Left ventricle myocardium inferior (tissue), 1 donor: ENCODE measurements at regions not wholly inside any gene's neighbourhood (a gene's known extent, or its start where the extent isn't known, plus 50 kb on each side); places are given as distances from the start of the nearest gene placed in this dataset.

ENCODE experiments used
- DNase-seq: peaks from one replicate; pipeline ENCODE4 v3.0.0-alpha.2; 2020
- H3K27ac ChIP-seq: fragments of 200-600 bp; replicated peaks from 2 replicates; pipeline ENCODE4 v1.8.0; 2021
- H3K27me3 ChIP-seq: fragments of 200-600 bp; 2 replicates; pipeline ENCODE4 v1.8.0; 2021; ENCODE audit warnings: low read depth
- H3K36me3 ChIP-seq: fragments of 200-600 bp; 2 replicates; pipeline ENCODE4 v1.8.0; 2021
- H3K4me1 ChIP-seq: fragments of 200-600 bp; 2 replicates; pipeline ENCODE4 v1.8.0; 2021
- H3K4me3 ChIP-seq: fragments of 200-600 bp; 2 replicates; pipeline ENCODE4 v1.8.0; 2021; ENCODE audit warnings: mild to moderate bottlenecking, moderate library complexity
- H3K9me3 ChIP-seq: fragments of 200-600 bp; replicated peaks from 2 replicates; pipeline ENCODE4 v1.8.0; 2021
- intact Hi-C: fragments of 100-400 bp; cut with micrococcal nuclease; formaldehyde crosslinking; loops from one replicate; pipeline ENCODE4 v1.11.0; 2022
- TF ChIP-seq, protein P1 (sequence below): fragments of 200-600 bp; IDR thresholded peaks from 2 replicates; pipeline ENCODE4 v1.8.0; 2021; ENCODE audit warnings: antibody characterized with exemption, mild to moderate bottlenecking, borderline replicate concordance
- donor health status: DM: no; HTN: yes; CAD: no; lungs with severe emphysema.

DNA sequence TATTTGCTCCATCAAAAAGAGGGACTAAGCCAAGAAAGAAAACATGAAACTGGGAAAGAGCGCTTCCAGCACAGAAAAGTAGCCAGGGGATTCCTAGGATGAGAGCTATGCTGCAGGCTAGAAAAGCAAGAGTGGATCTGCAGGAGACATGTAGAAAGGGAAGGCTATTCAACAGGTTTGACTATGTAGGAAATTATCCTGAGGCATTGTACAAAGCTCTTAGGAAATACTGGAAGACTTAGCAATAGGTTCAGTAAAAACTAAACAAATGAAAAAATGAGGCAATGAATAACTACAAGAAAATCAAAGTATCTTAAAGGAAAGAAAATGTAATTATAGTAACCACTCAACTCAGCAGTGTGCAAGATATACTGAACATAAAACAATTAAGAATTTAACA is 178.7 kb upstream of the FOXN2 start:
- no peak overlapping the region for H3K4me3 ChIP-seq
- H3K27me3 ChIP-seq: no peaks in the 10 kb centered on the region
- intact Hi-C loops: no loop called here
- TF ChIP-seq, protein P1, sequence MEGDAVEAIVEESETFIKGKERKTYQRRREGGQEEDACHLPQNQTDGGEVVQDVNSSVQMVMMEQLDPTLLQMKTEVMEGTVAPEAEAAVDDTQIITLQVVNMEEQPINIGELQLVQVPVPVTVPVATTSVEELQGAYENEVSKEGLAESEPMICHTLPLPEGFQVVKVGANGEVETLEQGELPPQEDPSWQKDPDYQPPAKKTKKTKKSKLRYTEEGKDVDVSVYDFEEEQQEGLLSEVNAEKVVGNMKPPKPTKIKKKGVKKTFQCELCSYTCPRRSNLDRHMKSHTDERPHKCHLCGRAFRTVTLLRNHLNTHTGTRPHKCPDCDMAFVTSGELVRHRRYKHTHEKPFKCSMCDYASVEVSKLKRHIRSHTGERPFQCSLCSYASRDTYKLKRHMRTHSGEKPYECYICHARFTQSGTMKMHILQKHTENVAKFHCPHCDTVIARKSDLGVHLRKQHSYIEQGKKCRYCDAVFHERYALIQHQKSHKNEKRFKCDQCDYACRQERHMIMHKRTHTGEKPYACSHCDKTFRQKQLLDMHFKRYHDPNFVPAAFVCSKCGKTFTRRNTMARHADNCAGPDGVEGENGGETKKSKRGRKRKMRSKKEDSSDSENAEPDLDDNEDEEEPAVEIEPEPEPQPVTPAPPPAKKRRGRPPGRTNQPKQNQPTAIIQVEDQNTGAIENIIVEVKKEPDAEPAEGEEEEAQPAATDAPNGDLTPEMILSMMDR: no peak
- no peaks in the 10 kb centered on the region for H3K36me3 ChIP-seq
- no peak for DNase-seq
- H3K27ac ChIP-seq: no peak overlapping the region
- H3K4me1 ChIP-seq: no peaks in the 10 kb centered on the region
- H3K9me3 ChIP-seq: peaks cover 3% of the 10 kb centered on the region

DNA sequence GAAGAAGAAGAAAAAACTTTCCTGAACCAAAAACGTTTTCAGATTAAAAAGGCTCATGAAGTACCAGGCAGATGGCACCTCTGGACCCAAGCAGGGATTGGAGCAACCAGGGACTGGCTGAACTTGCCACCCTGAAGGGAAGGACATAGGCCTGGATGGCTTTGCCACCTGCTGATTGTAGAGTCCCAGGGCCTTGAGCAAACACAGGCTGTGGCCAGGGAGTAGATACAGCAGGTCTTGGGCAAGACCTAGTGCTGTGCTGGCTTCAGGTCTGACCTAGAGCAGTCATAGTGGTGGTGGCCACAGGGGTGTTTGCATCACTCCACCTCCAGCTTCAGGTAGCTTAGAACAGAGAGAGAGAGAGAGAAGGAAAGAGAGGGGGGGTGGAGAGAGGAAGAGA is 176.7 kb upstream of the FOXN2 start:
- Histone ChIP-seq H3K36me3 (no peaks in the 10 kb centered on the region), H3K4me1 (no peaks in the 10 kb centered on the region), H3K27ac (no peak overlapping the region), H3K27me3 (no peaks in the 10 kb centered on the region), H3K4me3 (no peak overlapping the region), H3K9me3 (peaks cover 3% of the 10 kb centered on the region)
- intact Hi-C loops: no loop called here
- DNase-seq: no peak
- TF ChIP-seq, protein P1: no peak

DNA sequence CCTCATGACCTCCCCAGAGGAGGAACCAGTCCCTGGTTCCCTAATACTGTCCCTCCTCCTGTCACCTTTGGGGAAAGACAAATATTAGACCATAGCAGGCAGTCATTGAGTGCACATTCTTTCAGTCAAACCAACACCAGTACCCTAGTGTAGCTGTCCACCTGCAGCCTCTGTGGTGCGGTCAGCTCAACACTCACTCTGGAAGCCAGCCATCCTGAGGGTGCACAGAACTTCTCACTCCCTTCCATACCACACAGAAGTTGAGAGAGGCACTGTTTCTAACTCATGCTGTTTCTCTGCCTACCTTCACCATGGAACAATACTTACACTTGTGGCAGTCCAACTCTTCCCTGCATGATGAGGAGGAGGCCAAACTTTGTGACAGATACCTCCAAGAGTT is 175.6 kb upstream of the FOXN2 start:
- TF ChIP-seq, protein P1: no peak
- H3K36me3 ChIP-seq: no peaks in the 10 kb centered on the region
- H3K27ac ChIP-seq: no peak overlapping the region
- DNase-seq: no peak
- H3K4me1 ChIP-seq: no peaks in the 10 kb centered on the region
- no peaks in the 10 kb centered on the region for H3K27me3 ChIP-seq
- H3K9me3 ChIP-seq: peaks cover 3% of the 10 kb centered on the region
- intact Hi-C loops: no loop called here
- no peak overlapping the region for H3K4me3 ChIP-seq

DNA sequence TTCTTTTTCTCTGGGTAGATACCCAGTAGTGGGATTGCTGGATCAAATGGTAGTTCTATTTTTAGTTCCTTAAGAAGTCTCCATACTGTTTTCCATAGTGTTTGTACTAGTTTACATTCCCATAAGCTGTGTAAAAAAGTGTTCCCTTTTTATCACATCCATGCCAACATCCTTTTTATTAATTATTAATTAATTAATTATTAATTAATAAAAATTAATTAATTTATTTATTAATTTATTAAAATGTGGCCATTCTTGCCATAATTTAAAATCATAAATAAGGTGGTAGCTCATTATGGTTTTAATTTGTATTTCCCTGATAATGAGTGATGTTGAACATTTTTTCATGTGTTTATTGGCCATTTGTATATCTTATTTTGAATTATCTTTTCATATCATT is 173.9 kb upstream of the FOXN2 start:
- no peak overlapping the region for H3K27ac ChIP-seq
- peaks cover 3% of the 10 kb centered on the region for H3K9me3 ChIP-seq
- H3K4me3 ChIP-seq: no peak overlapping the region
- intact Hi-C loops: no loop called here
- no peaks in the 10 kb centered on the region for H3K36me3 ChIP-seq
- DNase-seq: no peak
- TF ChIP-seq, protein P1: no peak
- H3K4me1 ChIP-seq: peaks cover 5% of the 10 kb centered on the region
- H3K27me3 ChIP-seq: no peaks in the 10 kb centered on the region

DNA sequence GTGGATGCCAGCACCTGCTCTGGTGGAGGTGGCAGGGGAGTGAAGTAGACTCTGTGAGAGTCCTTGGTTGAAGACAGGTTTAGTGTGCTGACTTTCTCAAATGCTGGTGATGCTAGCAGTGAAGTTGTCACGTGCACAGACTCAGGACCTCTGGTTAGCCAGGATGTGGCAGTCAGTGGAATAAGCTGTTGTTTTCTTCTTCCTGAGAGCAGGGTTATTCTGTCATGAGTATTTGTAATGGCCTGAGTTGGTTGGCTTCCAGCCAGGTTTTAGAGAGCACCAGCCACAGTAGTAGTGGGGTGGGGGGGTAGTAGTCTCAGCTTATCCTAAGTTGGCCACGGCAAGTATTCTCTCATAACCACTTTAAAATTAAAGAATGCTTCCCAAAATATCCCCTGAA is 169.7 kb upstream of the FOXN2 start:
- Histone ChIP-seq H3K27me3 (no peaks in the 10 kb centered on the region), H3K4me1 (peaks cover 5% of the 10 kb centered on the region), H3K36me3 (no peaks in the 10 kb centered on the region), H3K27ac (no peak overlapping the region), H3K9me3 (no peaks in the 10 kb centered on the region), H3K4me3 (no peak overlapping the region)
- no peak for DNase-seq
- intact Hi-C loops: no loop called here
- TF ChIP-seq, protein P1: no peak
